ENCODE measurements at regions not wholly inside any gene's neighbourhood (a gene's known extent, or its start where the extent isn't known, plus 50 kb on each side); places are given as distances from the start of the nearest gene placed in this dataset.

DNA sequence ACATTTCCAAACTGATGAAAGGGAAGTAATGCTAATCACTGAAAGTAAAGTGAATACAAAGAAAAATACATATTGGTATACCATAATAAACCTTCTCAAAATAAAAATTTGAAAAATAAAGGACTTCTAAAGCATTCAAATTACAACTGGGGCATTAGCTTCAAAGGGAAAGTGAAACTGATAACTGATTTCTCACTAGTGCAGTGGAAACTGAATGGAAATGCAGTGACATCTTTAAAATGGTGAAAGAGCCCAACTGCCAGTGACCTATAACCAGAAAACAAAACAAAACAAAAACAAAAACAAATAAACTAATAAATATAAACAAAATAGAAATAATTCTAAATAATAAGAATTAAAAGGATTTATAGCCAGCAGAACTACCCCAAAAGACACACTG, 297.5 kb upstream of the GRIN3A start:
- Histone ChIP-seq H3K27me3 (ENCODE audit: insufficient read depth, poor library complexity, severe bottlenecking) (no peaks in the 10 kb centered on the region), H3K27ac (replicated peaks) (no peak overlapping the region), H3K4me3 (replicated peaks; ENCODE audit: insufficient read depth, low read length) (no peak overlapping the region)
- DNase-seq (ENCODE audit: low read depth in 1 of 2, low spot score in 1 of 2), result no peak
- TF ChIP-seq, protein P1, sequence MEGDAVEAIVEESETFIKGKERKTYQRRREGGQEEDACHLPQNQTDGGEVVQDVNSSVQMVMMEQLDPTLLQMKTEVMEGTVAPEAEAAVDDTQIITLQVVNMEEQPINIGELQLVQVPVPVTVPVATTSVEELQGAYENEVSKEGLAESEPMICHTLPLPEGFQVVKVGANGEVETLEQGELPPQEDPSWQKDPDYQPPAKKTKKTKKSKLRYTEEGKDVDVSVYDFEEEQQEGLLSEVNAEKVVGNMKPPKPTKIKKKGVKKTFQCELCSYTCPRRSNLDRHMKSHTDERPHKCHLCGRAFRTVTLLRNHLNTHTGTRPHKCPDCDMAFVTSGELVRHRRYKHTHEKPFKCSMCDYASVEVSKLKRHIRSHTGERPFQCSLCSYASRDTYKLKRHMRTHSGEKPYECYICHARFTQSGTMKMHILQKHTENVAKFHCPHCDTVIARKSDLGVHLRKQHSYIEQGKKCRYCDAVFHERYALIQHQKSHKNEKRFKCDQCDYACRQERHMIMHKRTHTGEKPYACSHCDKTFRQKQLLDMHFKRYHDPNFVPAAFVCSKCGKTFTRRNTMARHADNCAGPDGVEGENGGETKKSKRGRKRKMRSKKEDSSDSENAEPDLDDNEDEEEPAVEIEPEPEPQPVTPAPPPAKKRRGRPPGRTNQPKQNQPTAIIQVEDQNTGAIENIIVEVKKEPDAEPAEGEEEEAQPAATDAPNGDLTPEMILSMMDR (IDR thresholded peaks at IDR 0.05; ENCODE audit: insufficient read depth, low read length), result no peak
- TF ChIP-seq POLR2AphosphoS5 (IDR thresholded peaks at IDR 0.05; ENCODE audit: low read depth) (no peak), GABPA (IDR thresholded peaks at IDR 0.05; ENCODE audit: low read depth) (no peak), SPI1 (IDR thresholded peaks at IDR 0.05; ENCODE audit: borderline replicate concordance, low read depth) (no peak)
- TF ChIP-seq, protein P2, sequence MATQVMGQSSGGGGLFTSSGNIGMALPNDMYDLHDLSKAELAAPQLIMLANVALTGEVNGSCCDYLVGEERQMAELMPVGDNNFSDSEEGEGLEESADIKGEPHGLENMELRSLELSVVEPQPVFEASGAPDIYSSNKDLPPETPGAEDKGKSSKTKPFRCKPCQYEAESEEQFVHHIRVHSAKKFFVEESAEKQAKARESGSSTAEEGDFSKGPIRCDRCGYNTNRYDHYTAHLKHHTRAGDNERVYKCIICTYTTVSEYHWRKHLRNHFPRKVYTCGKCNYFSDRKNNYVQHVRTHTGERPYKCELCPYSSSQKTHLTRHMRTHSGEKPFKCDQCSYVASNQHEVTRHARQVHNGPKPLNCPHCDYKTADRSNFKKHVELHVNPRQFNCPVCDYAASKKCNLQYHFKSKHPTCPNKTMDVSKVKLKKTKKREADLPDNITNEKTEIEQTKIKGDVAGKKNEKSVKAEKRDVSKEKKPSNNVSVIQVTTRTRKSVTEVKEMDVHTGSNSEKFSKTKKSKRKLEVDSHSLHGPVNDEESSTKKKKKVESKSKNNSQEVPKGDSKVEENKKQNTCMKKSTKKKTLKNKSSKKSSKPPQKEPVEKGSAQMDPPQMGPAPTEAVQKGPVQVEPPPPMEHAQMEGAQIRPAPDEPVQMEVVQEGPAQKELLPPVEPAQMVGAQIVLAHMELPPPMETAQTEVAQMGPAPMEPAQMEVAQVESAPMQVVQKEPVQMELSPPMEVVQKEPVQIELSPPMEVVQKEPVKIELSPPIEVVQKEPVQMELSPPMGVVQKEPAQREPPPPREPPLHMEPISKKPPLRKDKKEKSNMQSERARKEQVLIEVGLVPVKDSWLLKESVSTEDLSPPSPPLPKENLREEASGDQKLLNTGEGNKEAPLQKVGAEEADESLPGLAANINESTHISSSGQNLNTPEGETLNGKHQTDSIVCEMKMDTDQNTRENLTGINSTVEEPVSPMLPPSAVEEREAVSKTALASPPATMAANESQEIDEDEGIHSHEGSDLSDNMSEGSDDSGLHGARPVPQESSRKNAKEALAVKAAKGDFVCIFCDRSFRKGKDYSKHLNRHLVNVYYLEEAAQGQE (IDR thresholded peaks at IDR 0.05; ENCODE audit: insufficient replicate concordance, low read depth), result no peak

DNA sequence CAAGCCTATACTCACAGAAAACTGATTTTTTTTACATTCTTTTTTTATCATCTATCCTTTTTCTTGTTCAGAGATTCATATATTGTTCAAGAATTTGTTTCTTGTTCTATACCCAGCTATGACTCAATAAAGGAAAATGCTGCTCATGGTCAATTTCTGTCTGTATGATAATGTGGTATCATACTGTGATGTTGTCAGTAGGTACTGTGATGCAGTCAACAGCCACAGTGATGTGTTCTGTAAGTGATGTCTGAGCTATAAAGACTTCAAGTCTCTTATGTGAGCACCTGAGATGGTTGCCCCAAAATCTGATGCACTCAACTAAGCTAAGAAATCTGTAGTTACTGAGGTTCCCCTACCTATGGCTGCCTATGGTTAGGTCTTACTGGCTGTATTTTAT, 294.2 kb upstream of the GRIN3A start:
- Histone ChIP-seq H3K4me3 (replicated peaks; ENCODE audit: insufficient read depth, low read length) (no peak overlapping the region), H3K27me3 (ENCODE audit: insufficient read depth, poor library complexity, severe bottlenecking) (no peaks in the 10 kb centered on the region), H3K27ac (replicated peaks) (no peak overlapping the region)
- TF ChIP-seq, protein P1 (IDR thresholded peaks at IDR 0.05; ENCODE audit: insufficient read depth, low read length), result no peak
- TF ChIP-seq GABPA (IDR thresholded peaks at IDR 0.05; ENCODE audit: low read depth) (no peak), SPI1 (IDR thresholded peaks at IDR 0.05; ENCODE audit: borderline replicate concordance, low read depth) (no peak), POLR2AphosphoS5 (IDR thresholded peaks at IDR 0.05; ENCODE audit: low read depth) (no peak)
- TF ChIP-seq, protein P2 (IDR thresholded peaks at IDR 0.05; ENCODE audit: insufficient replicate concordance, low read depth), result no peak
- DNase-seq (ENCODE audit: low read depth in 1 of 2, low spot score in 1 of 2), result no peak

DNA sequence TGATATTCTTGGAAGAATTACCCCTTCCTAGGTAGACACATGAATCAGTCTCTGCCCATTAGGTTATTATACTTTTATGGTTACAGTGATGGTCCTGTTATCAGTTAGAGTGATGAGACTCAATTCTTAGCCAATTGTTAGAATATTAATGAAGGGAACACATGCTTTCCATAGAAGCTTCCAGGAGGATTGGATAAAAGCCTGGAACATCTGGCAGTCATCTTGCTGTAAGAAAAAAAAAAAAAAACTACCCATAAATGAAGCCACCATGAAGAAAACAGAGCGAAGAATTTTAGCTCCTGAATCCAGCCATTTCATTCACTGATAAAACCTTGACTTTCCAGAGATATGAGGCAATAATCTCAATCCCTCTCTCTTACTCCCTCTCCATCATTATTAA, 262.5 kb upstream of the GRIN3A start:
- H3K4me3 ChIP-seq (replicated peaks; ENCODE audit: insufficient read depth, low read length), result no peak overlapping the region
- H3K27me3 ChIP-seq (ENCODE audit: insufficient read depth, poor library complexity, severe bottlenecking), result no peaks in the 10 kb centered on the region
- H3K27ac ChIP-seq (replicated peaks), result no peak overlapping the region
- DNase-seq (ENCODE audit: low read depth in 1 of 2, low spot score in 1 of 2), result no peak
- TF ChIP-seq GABPA (IDR thresholded peaks at IDR 0.05; ENCODE audit: low read depth), result no peak
- no peak for TF ChIP-seq POLR2AphosphoS5 (IDR thresholded peaks at IDR 0.05; ENCODE audit: low read depth)
- TF ChIP-seq, protein P2 (IDR thresholded peaks at IDR 0.05; ENCODE audit: insufficient replicate concordance, low read depth), result no peak
- TF ChIP-seq, protein P1 (IDR thresholded peaks at IDR 0.05; ENCODE audit: insufficient read depth, low read length), result no peak
- TF ChIP-seq SPI1 (IDR thresholded peaks at IDR 0.05; ENCODE audit: borderline replicate concordance, low read depth), result no peak
